Activated CD4-positive, alpha-beta T cell treated with anti-CD3 and anti-CD28 coated beads, Interleukin-2, amount 50 U/mL, for 16 hours (primary cell): ENCODE measurements at regions not wholly inside any gene's neighbourhood (a gene's known extent, or its start where the extent isn't known, plus 50 kb on each side); places are given as distances from the start of the nearest gene placed in this dataset.
"Not testable (repeated sequence)": the region's sequence is repeated elsewhere in the genome, so short reads cannot be mapped to it uniquely, and the experiment has no call there.

Source experiments
- DNase-seq: peaks from one replicate; pipeline ENCODE4 v3.0.0-alpha.2; 2020

GRCh38 chr2:62410015-62410453, 96.0 kb downstream of the TMEM17 start:
- no peak for DNase-seq

DNA sequence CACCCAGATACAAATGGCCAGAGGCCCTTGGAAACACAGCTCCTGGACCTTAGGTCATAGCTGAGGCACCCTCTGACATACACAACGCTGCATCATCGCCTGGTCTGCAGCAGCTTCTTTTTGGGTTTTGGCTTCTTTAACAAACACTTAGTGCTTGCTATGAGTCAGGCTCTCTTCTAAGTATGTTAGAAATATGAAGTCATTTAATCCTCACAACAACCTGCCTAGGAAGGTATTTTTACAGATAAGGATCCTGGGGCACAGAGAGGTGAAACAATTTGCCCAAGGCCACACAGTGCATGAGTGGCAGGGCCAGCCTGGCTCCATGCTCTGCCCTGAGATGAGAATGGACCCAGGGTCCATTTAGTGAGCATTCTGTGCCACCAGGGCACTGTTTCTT, 96.6 kb downstream of the TMEM17 start:
- no peak for DNase-seq

DNA sequence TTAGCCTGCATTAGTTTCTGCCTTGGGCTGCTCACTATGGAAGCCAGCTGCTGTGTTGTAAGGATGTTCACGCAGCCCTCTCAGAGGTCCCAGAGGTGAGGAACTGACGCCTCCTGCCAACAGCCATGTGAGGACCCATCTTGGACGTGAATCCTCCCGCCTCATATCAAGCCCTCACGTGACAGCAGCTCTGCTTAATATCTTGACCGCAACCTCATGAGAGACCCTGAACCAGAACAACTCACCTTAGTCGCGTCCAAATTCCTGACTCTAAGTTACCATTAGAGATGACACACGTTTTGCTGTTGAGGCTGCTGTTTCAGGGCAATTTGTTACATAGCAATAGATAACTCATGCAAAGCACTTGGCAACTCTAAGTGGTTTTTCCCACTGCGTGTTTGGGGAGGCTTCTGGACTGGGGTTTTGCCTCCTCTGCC, 97.7 kb downstream of the TMEM17 start:
- DNase-seq, result no peak

GRCh38 chr2:62407838-62408237, 98.2 kb downstream of the TMEM17 start:
- DNase-seq, result no peak

- DNase-seq, result no peak
Measured at GRCh38 chr2:62407401-62407800, 98.6 kb downstream of the TMEM17 start.

- no peak for DNase-seq
Measured at GRCh38 chr2:62406573-62407043, 99.4 kb downstream of the TMEM17 start.

DNA sequence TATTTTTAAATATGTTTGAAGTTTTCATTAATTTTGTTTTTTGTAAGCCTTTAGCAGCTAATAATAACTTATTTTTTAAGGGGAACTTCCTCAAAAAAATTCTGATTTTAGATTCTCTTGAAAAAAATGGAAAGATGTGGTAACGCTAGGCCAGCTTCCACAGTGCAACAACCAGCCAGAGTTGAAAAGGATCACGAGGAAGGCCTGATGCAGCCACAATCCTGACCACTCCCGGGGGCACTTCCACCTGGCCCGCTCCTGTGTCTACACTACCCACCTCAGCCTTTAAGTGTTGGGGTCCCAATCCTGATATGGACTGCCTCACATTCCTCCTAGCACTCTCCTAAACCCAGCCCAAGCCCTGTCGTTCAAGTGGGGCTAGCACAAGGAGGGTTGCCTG, 101.1 kb downstream of the TMEM17 start:
- DNase-seq, result no peak

GRCh38 chr2:62402156-62402555, 103.8 kb downstream of the TMEM17 start:
- DNase-seq, result no peak

DNA sequence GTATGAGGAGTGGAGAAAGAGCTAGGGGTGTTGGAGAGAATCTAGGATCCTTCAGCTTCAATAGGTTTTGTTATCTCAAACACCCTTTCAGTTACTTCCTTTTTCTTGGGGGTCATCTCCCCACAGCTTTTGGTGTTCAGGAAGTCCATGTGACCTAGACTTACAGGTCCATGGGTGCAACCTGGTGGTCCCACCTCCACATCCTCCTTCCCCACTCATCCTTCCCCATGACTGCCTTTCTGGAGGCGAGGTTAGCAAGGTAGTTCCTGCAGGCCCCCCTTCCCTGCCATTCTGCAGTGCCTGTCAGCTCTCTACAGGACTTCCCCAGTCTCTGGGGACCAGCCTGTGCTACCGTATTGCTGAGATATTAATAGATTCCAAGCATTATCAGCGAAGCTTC, 107.6 kb downstream of the TMEM17 start:
- DNase-seq, result no peak

GRCh38 chr2:62396880-62397279, 109.1 kb downstream of the TMEM17 start:
- DNase-seq, result no peak

GRCh38 chr2:62393293-62393692, 112.7 kb downstream of the TMEM17 start:
- DNase-seq, result no peak

- no peak for DNase-seq
Measured at GRCh38 chr2:62391696-62392095, 114.3 kb downstream of the TMEM17 start.

DNA sequence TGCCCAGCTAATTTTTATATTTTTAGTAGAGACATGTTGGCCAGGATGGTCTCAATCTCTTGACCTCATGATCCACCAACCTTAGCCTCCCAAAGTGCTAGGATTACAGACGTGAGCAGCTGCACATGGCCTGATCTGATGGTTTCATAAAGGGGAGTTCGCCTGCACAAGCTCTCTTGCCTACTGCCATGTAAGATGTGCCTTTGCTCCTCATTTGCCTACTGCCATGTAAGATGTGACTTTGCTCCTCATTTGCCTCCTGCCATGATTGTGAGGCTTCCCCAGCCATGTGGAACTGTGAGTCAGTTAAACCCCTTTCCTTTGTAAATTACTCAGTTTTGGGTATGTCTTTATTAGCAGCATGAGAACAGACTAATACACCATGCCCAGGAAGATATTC, 119.6 kb downstream of the TMEM17 start:
- not testable (repeated sequence) for DNase-seq

GRCh38 chr2:62383846-62384245, 122.1 kb downstream of the TMEM17 start:
- peak; percentile 7 for DNase-seq

- no peak for DNase-seq
Measured at GRCh38 chr2:62382757-62383156, 123.2 kb downstream of the TMEM17 start.

DNA sequence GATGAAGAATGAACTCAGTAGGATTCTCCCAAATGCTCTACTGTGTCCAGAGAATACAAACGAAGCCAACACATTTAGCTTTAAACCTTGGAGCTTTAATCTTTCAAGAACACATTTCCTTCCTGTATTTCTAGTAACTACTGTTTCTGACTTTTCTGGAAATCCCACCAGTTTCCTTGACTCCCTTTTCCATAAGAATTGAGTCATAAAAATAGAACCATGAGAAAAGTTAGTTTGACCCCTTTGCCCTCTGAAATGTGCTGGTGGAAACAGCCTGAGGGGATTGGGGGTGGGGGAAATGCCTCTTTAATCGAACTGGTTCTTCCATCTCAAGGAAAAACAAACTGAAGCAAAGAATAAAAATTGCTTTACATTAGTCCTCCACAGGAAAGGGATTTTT, 123.9 kb downstream of the TMEM17 start:
- no peak for DNase-seq

- DNase-seq, result no peak
Measured at GRCh38 chr2:62381656-62382055, 124.3 kb downstream of the TMEM17 start.

- no peak for DNase-seq
Measured at GRCh38 chr2:62379566-62379965, 126.4 kb downstream of the TMEM17 start.

DNA sequence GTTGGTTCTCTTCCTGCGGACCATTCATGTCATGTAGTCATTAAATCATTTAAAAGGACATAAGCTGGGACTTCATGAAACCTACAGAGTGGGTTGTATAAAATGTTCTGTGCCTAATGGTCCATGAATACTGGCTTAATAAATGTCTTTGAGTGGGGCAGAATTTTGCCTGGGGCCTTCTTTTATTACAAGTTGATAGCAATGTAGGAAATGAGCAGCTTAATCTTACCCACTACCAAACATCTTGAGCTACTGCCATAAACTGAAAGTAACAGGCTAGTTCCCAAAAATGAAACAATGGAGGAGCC, 130.9 kb downstream of the TMEM17 start:
- no peak for DNase-seq

DNA sequence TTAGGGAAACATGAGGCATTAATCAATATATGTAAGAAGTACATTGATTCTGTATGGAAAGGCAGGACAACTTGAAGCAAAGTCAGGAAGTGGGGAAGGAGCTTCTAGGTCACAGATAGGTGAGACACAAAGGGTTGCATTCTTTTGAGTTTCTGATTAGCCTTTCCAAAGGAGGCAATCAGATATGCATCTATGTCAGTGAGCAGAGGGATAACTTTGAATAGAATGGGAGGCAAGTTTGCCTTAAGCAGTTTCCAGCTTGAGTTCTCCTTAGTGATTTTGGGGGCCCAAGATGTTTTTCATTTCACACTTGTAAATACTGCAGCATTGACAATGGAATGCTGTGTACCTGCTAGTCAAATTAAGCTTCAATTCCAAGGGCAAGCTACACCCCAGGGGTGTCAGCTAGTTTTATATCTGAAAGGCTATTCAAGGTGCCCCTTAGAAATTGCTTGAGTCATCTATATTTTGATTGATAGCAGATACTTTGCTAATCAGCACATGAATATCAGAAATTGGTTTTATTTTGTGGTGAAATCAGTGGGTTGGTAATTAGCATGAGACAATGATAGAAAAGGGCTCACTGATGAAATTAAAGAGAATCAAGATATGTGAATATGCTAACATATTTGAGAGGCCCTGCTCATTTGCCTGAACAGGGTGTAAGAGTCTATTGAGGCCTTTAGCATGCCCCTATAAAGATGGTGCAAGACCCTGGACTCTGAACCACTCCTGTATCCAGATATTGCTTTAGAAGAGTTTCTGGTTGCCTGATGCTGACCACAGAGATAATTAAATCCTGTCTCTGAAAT, 131.5 kb downstream of the TMEM17 start:
- no peak for DNase-seq

DNA sequence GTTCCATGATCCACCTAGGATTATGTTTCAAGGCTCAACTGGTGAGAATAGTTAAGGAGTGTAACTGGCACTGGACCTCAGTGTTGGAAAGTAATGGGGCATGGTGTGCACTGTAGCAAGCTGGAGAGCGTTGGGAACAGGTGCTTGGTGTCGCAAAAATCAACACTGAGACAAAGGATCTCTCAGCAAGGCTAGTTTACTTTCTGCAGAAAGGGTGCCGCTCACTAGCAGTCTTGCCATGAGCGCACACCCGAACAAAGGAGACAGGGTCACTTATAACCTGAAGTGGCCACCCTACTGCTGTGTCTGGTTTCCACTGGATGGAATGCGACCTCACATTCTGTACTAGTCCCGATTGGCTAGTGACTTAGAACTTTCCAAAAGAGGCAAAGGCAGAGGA, 133.2 kb downstream of the TMEM17 start:
- no peak for DNase-seq

- DNase-seq, result no peak
Measured at GRCh38 chr2:62370321-62371250, 135.4 kb downstream of the TMEM17 start.

DNA sequence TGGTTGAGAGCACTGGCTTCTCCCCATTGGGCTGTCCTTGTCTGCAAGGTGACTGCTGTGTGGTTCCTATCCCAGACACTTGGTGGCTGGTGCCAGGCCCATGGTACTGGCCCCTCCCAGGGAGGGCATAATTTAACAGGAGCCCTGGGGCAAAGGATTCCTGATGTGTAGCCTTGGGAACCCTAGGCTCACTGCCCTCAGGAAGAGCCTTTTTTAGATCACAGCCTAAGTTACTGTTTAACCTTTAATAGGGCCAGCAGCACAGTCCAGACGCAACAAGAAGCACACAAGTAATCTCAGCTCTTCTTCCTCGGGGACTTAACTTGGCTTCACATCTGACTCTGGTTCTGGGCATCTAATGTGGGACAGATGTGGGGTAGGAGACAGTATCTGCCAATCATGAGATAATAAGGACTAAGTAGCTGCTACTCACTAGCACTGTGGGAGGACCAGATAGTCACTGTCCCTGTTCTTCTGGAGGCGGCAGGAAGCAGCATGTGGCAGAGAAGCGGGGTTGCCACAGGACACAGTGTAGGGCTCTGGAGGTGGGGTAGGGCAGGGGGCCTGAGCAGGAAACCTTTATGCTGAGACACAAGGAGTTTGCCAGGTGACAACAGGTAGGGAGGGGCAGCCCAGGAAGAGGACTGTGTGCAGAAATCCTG, 136.3 kb downstream of the TMEM17 start:
- no peak for DNase-seq
